WTC11 (cell line): ENCODE measurements at regions not wholly inside any gene's neighbourhood (a gene's known extent, or its start where the extent isn't known, plus 50 kb on each side); places are given as distances from the start of the nearest gene placed in this dataset.

Experiments
- ATAC-seq: fragments of 200-7000 bp; cut with Tn5 transposase; 2 replicates; pipeline ENCODE4 v1.10.0; 2021; ENCODE audit warnings: mild to moderate bottlenecking, moderate library complexity
- CTCF ChIA-PET: fragments of 300-600 bp; sonication (Branson Sonifier 250); formaldehyde crosslinking; loops from one replicate; lab custom pipeline; 2021; ENCODE audit warnings: antibody characterized with exemption; lab: Charles Lee
- POLR2A ChIA-PET: fragments of 350-600 bp; sonication (Branson Sonifier 250); formaldehyde crosslinking; loops from one replicate; lab custom pipeline; 2021; ENCODE audit warnings: antibody characterized with exemption; lab: Charles Lee
- DNase-seq: peaks from one replicate; pipeline ENCODE4 v3.0.0; 2021; ENCODE audit warnings: low spot score
- H3K27ac Mint-ChIP-seq: 2 replicates; pipeline ENCODE4 v1.8.0; 2021; ENCODE audit warnings: mixed read lengths
- H3K27me3 Mint-ChIP-seq: 2 replicates; pipeline ENCODE4 v1.8.0; 2021; ENCODE audit warnings: low read depth, mild to moderate bottlenecking, moderate library complexity, mixed read lengths
- H3K36me3 Mint-ChIP-seq: 2 replicates; pipeline ENCODE4 v1.8.0; 2021; ENCODE audit warnings: mixed read lengths
- H3K4me1 Mint-ChIP-seq: 2 replicates; pipeline ENCODE4 v1.8.0; 2022; ENCODE audit warnings: mixed read lengths
- H3K4me3 Mint-ChIP-seq: 2 replicates; pipeline ENCODE4 v1.8.0; 2021; ENCODE audit warnings: mild to moderate bottlenecking, moderate library complexity, mixed read lengths
- H3K9me3 Mint-ChIP-seq: 2 replicates; pipeline ENCODE4 v1.8.0; 2021; ENCODE audit warnings: mixed read lengths
- ETV6 ChIP-seq: sonication (generic); formaldehyde crosslinking; IDR thresholded peaks from 2 replicates; pipeline ENCODE4 v1.8.1; 2022; ENCODE audit warnings: mild to moderate bottlenecking, missing genetic modification reagents
- FOXJ3 ChIP-seq: sonication (generic); formaldehyde crosslinking; IDR thresholded peaks from 2 replicates; pipeline ENCODE4 v1.9.0; 2021; ENCODE audit warnings: missing genetic modification reagents, mild to moderate bottlenecking, borderline replicate concordance
- NR3C1 ChIP-seq: sonication (generic); formaldehyde crosslinking; conservative IDR thresholded peaks from 2 replicates; pipeline ENCODE4 v1.8.1; 2023; ENCODE audit warnings: low read depth, mild to moderate bottlenecking, missing genetic modification reagents
- PRRX2 ChIP-seq: fragments of 250-450 bp; sonication (Bioruptor Pico); IDR thresholded peaks from 2 replicates; pipeline ENCODE4 v1.8.0; 2021; ENCODE audit warnings: mild to moderate bottlenecking
- RELA ChIP-seq: sonication (generic); formaldehyde crosslinking; IDR thresholded peaks from 2 replicates; pipeline ENCODE4 v1.8.1; 2022; ENCODE audit warnings: missing genetic modification reagents, mild to moderate bottlenecking, borderline replicate concordance
- SMAD4 ChIP-seq: sonication (generic); formaldehyde crosslinking; IDR thresholded peaks from 2 replicates; pipeline ENCODE4 v1.8.0; 2022; ENCODE audit warnings: mild to moderate bottlenecking, missing genetic modification reagents
- SP1 ChIP-seq: sonication (generic); formaldehyde crosslinking; conservative IDR thresholded peaks from 2 replicates; pipeline ENCODE4 v1.8.1; 2022; ENCODE audit warnings: missing genetic modification reagents
- ZBTB21 ChIP-seq: sonication (generic); formaldehyde crosslinking; IDR thresholded peaks from 2 replicates; pipeline ENCODE4 v1.8.1; 2023; ENCODE audit warnings: mild to moderate bottlenecking, missing genetic modification reagents, borderline replicate concordance
- ZNF263 ChIP-seq: sonication (generic); formaldehyde crosslinking; IDR thresholded peaks from 2 replicates; pipeline ENCODE4 v1.8.1; 2022; ENCODE audit warnings: low read depth, mild to moderate bottlenecking, moderate library complexity, missing genetic modification reagents
- ZNF671 ChIP-seq: fragments of 250-450 bp; sonication (Bioruptor Pico); IDR thresholded peaks from 2 replicates; pipeline ENCODE4 v1.8.0; 2021; ENCODE audit warnings: mild to moderate bottlenecking
- TF ChIP-seq, protein P1 (sequence below): sonication (generic); formaldehyde crosslinking; IDR thresholded peaks from 2 replicates; pipeline ENCODE4 v1.8.0; 2022; ENCODE audit warnings: mild to moderate bottlenecking, missing genetic modification reagents
- TF ChIP-seq, protein P2 (sequence below): fragments of 250-450 bp; sonication (Bioruptor Pico); IDR thresholded peaks from 2 replicates; pipeline ENCODE4 v2.1.2; 2022; ENCODE audit warnings: mild to moderate bottlenecking, moderate library complexity
- TF ChIP-seq, protein P3 (sequence below): fragments of 200-600 bp; IDR thresholded peaks from 2 replicates; pipeline ENCODE4 v1.8.0; 2022; ENCODE audit warnings: antibody characterized with exemption
- TF ChIP-seq, protein P4 (sequence below): fragments of 250-450 bp; sonication (Bioruptor Pico); IDR thresholded peaks from 2 replicates; pipeline ENCODE4 v1.9.0; 2021; ENCODE audit warnings: mild to moderate bottlenecking
- TF ChIP-seq, protein P5 (sequence below): sonication (generic); formaldehyde crosslinking; IDR thresholded peaks from 2 replicates; pipeline ENCODE4 v1.8.1; 2023; ENCODE audit warnings: mild to moderate bottlenecking, missing genetic modification reagents
- TF ChIP-seq, protein P6 (sequence below): sonication (generic); formaldehyde crosslinking; IDR thresholded peaks from 2 replicates; pipeline ENCODE4 v1.8.0; 2023; ENCODE audit warnings: missing genetic modification reagents
- TF ChIP-seq, protein P7 (sequence below): sonication (generic); formaldehyde crosslinking; IDR thresholded peaks from 2 replicates; pipeline ENCODE4 v1.8.1; 2023; ENCODE audit warnings: mild to moderate bottlenecking, missing genetic modification reagents, moderate library complexity
- TF ChIP-seq, protein P8 (sequence below): sonication (generic); formaldehyde crosslinking; IDR thresholded peaks from 2 replicates; pipeline ENCODE4 v1.8.0; 2023; ENCODE audit warnings: mild to moderate bottlenecking, missing genetic modification reagents
- TF ChIP-seq, protein P9 (sequence below): sonication (generic); formaldehyde crosslinking; IDR thresholded peaks from 2 replicates; pipeline ENCODE4 v1.8.0; 2022; ENCODE audit warnings: missing genetic modification reagents

DNA sequence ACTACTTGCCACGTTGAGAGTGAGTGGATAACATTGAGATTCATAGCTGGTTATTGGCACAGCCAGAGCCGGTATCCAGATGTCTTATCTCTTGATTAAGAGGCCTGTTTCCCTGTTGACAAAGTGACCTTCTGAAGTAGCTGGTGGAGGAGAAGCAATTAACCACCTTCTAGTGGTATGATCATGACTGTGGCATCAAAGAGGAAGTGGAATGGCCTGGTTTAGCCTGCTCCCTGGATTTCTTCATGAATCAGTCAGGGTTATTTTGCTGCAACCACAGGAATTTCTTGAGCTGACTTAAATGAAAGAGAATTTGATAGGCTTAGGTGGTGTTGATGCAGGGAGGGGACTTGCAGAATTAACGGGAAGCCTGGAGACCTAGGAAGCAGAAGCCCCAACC is 398.3 kb downstream of the MFSD1 start:
- ChIA-PET POLR2A (no interaction called here), CTCF (no interaction called here)
- no peak overlapping the region for H3K4me3 Mint-ChIP-seq
- ATAC-seq: no peak
- peaks cover 5% of the 10 kb centered on the region for H3K36me3 Mint-ChIP-seq
- DNase-seq: no peak
- H3K9me3 Mint-ChIP-seq: peaks cover 33% of the 10 kb centered on the region
- peaks cover 4% of the 10 kb centered on the region for H3K4me1 Mint-ChIP-seq
- H3K27ac Mint-ChIP-seq: no peak overlapping the region
- no peaks in the 10 kb centered on the region; the same call in 1 of the 2 replicates for H3K27me3 Mint-ChIP-seq
- TF ChIP-seq RELA (CRISPR knock-in tag): no peak
- TF ChIP-seq, protein P1, sequence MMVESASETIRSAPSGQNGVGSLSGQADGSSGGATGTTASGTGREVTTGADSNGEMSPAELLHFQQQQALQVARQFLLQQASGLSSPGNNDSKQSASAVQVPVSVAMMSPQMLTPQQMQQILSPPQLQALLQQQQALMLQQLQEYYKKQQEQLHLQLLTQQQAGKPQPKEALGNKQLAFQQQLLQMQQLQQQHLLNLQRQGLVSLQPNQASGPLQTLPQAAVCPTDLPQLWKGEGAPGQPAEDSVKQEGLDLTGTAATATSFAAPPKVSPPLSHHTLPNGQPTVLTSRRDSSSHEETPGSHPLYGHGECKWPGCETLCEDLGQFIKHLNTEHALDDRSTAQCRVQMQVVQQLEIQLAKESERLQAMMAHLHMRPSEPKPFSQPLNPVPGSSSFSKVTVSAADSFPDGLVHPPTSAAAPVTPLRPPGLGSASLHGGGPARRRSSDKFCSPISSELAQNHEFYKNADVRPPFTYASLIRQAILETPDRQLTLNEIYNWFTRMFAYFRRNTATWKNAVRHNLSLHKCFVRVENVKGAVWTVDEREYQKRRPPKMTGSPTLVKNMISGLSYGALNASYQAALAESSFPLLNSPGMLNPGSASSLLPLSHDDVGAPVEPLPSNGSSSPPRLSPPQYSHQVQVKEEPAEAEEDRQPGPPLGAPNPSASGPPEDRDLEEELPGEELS (CRISPR knock-in tag): no peak

DNA sequence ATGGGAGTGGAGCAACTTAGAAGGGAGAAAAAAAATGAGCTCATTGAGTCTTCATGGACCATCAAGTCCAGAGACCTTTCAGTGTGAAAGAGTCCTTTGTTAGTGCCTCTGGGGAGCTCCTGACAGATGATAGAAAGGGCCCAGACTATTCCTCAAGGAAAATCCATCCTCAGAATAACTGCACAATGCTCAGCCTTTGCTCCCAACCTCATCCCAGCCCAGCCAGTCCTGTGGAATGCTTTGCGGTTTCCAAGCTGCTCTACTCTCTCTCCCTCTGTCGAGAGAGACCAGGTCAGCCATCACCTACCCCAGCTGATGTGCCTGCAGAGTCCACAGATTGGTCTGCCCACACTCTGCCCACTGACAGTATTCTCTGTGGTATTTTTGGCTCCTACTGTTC is 406.2 kb downstream of the MFSD1 start:
- Mint-ChIP-seq H3K4me1 (no peaks in the 10 kb centered on the region), H3K9me3 (peaks cover 28% of the 10 kb centered on the region), H3K27me3 (peaks cover 2% of the 10 kb centered on the region; the same call in 1 of the 2 replicates), H3K27ac (no peak overlapping the region), H3K36me3 (no peaks in the 10 kb centered on the region; the same call in 1 of the 2 replicates), H3K4me3 (no peak overlapping the region)
- no peak for TF ChIP-seq SP1 (CRISPR knock-in tag)
- TF ChIP-seq SMAD4 (CRISPR knock-in tag): no peak
- TF ChIP-seq, protein P2, sequence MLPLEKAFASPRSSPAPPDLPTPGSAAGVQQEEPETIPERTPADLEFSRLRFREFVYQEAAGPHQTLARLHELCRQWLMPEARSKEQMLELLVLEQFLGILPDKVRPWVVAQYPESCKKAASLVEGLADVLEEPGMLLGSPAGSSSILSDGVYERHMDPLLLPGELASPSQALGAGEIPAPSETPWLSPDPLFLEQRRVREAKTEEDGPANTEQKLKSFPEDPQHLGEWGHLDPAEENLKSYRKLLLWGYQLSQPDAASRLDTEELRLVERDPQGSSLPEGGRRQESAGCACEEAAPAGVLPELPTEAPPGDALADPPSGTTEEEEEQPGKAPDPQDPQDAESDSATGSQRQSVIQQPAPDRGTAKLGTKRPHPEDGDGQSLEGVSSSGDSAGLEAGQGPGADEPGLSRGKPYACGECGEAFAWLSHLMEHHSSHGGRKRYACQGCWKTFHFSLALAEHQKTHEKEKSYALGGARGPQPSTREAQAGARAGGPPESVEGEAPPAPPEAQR (CRISPR knock-in tag): no peak
- TF ChIP-seq, protein P3, sequence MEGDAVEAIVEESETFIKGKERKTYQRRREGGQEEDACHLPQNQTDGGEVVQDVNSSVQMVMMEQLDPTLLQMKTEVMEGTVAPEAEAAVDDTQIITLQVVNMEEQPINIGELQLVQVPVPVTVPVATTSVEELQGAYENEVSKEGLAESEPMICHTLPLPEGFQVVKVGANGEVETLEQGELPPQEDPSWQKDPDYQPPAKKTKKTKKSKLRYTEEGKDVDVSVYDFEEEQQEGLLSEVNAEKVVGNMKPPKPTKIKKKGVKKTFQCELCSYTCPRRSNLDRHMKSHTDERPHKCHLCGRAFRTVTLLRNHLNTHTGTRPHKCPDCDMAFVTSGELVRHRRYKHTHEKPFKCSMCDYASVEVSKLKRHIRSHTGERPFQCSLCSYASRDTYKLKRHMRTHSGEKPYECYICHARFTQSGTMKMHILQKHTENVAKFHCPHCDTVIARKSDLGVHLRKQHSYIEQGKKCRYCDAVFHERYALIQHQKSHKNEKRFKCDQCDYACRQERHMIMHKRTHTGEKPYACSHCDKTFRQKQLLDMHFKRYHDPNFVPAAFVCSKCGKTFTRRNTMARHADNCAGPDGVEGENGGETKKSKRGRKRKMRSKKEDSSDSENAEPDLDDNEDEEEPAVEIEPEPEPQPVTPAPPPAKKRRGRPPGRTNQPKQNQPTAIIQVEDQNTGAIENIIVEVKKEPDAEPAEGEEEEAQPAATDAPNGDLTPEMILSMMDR: no peak
- no peak for TF ChIP-seq ETV6 (CRISPR knock-in tag)
- TF ChIP-seq, protein P4, sequence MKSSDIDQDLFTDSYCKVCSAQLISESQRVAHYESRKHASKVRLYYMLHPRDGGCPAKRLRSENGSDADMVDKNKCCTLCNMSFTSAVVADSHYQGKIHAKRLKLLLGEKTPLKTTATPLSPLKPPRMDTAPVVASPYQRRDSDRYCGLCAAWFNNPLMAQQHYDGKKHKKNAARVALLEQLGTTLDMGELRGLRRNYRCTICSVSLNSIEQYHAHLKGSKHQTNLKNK (CRISPR knock-in tag): no peak
- TF ChIP-seq FOXJ3 (CRISPR knock-in tag): no peak
- TF ChIP-seq, protein P5, sequence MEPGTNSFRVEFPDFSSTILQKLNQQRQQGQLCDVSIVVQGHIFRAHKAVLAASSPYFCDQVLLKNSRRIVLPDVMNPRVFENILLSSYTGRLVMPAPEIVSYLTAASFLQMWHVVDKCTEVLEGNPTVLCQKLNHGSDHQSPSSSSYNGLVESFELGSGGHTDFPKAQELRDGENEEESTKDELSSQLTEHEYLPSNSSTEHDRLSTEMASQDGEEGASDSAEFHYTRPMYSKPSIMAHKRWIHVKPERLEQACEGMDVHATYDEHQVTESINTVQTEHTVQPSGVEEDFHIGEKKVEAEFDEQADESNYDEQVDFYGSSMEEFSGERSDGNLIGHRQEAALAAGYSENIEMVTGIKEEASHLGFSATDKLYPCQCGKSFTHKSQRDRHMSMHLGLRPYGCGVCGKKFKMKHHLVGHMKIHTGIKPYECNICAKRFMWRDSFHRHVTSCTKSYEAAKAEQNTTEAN (CRISPR knock-in tag): no peak
- no peak for TF ChIP-seq ZNF263 (CRISPR knock-in tag)
- TF ChIP-seq ZNF671 (CRISPR knock-in tag): no peak
- no peak for TF ChIP-seq NR3C1 (CRISPR knock-in tag)
- TF ChIP-seq, protein P6, sequence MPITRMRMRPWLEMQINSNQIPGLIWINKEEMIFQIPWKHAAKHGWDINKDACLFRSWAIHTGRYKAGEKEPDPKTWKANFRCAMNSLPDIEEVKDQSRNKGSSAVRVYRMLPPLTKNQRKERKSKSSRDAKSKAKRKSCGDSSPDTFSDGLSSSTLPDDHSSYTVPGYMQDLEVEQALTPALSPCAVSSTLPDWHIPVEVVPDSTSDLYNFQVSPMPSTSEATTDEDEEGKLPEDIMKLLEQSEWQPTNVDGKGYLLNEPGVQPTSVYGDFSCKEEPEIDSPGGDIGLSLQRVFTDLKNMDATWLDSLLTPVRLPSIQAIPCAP (CRISPR knock-in tag): no peak
- no peak for TF ChIP-seq ZBTB21 (CRISPR knock-in tag)
- TF ChIP-seq, protein P7, sequence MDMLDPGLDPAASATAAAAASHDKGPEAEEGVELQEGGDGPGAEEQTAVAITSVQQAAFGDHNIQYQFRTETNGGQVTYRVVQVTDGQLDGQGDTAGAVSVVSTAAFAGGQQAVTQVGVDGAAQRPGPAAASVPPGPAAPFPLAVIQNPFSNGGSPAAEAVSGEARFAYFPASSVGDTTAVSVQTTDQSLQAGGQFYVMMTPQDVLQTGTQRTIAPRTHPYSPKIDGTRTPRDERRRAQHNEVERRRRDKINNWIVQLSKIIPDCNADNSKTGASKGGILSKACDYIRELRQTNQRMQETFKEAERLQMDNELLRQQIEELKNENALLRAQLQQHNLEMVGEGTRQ (CRISPR knock-in tag): no peak
- no peak for TF ChIP-seq PRRX2 (CRISPR knock-in tag)
- TF ChIP-seq, protein P8, sequence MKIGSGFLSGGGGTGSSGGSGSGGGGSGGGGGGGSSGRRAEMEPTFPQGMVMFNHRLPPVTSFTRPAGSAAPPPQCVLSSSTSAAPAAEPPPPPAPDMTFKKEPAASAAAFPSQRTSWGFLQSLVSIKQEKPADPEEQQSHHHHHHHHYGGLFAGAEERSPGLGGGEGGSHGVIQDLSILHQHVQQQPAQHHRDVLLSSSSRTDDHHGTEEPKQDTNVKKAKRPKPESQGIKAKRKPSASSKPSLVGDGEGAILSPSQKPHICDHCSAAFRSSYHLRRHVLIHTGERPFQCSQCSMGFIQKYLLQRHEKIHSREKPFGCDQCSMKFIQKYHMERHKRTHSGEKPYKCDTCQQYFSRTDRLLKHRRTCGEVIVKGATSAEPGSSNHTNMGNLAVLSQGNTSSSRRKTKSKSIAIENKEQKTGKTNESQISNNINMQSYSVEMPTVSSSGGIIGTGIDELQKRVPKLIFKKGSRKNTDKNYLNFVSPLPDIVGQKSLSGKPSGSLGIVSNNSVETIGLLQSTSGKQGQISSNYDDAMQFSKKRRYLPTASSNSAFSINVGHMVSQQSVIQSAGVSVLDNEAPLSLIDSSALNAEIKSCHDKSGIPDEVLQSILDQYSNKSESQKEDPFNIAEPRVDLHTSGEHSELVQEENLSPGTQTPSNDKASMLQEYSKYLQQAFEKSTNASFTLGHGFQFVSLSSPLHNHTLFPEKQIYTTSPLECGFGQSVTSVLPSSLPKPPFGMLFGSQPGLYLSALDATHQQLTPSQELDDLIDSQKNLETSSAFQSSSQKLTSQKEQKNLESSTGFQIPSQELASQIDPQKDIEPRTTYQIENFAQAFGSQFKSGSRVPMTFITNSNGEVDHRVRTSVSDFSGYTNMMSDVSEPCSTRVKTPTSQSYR (CRISPR knock-in tag): no peak
- TF ChIP-seq, protein P9, sequence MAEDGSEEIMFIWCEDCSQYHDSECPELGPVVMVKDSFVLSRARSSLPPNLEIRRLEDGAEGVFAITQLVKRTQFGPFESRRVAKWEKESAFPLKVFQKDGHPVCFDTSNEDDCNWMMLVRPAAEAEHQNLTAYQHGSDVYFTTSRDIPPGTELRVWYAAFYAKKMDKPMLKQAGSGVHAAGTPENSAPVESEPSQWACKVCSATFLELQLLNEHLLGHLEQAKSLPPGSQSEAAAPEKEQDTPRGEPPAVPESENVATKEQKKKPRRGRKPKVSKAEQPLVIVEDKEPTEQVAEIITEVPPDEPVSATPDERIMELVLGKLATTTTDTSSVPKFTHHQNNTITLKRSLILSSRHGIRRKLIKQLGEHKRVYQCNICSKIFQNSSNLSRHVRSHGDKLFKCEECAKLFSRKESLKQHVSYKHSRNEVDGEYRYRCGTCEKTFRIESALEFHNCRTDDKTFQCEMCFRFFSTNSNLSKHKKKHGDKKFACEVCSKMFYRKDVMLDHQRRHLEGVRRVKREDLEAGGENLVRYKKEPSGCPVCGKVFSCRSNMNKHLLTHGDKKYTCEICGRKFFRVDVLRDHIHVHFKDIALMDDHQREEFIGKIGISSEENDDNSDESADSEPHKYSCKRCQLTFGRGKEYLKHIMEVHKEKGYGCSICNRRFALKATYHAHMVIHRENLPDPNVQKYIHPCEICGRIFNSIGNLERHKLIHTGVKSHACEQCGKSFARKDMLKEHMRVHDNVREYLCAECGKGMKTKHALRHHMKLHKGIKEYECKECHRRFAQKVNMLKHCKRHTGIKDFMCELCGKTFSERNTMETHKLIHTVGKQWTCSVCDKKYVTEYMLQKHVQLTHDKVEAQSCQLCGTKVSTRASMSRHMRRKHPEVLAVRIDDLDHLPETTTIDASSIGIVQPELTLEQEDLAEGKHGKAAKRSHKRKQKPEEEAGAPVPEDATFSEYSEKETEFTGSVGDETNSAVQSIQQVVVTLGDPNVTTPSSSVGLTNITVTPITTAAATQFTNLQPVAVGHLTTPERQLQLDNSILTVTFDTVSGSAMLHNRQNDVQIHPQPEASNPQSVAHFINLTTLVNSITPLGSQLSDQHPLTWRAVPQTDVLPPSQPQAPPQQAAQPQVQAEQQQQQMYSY (CRISPR knock-in tag): no peak
- POLR2A ChIA-PET: no interaction called here
- CTCF ChIA-PET: no interaction called here
- DNase-seq: no peak
- no peak for ATAC-seq
